ENCODE measurements at regions not wholly inside any gene's neighbourhood (a gene's known extent, or its start where the extent isn't known, plus 50 kb on each side); places are given as distances from the start of the nearest gene placed in this dataset.
"Not testable (repeated sequence)": the region's sequence is repeated elsewhere in the genome, so short reads cannot be mapped to it uniquely, and the experiment has no call there.

DNA sequence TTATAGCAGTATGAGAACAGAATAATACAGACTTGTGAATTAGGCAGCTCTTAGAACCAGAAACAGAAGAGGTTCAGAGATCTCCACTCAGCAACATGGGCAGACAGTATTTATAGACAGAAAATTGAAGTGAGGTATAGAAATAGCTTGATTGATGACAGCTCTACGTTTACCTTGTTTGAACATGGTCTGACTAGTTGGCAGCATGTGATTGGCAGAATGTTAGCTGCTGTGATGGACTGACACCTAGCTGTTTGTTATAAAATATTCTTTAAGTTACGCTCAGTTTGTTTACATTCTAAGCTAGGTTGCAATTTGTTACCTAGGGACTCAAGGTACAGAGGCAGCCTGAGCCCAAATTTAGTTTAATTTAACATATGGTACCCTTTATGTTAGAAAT, 73.7 kb upstream of the TMEM229A start:
- Histone ChIP-seq H3K9ac (ENCODE audit: low read length) (no peak overlapping the region), H3K4me3 (ENCODE audit: low read length) (no peak overlapping the region), H3K36me3 (ENCODE audit: control insufficient read depth, insufficient read depth, low read length, severe bottlenecking) (no peaks in the 10 kb centered on the region), H3K27me3 (replicated peaks; ENCODE audit: control insufficient read depth, insufficient read depth, low read length) (no peaks in the 10 kb centered on the region), H3K4me1 (ENCODE audit: control insufficient read depth, insufficient read depth, low read length) (no peaks in the 10 kb centered on the region), H3K9me3 (ENCODE audit: control insufficient read depth, low read length) (no peaks in the 10 kb centered on the region)
- DNase-seq (ENCODE audit: low read depth), result no peak

GRCh38 chr7:124101173-124101768, 68.4 kb upstream of the TMEM229A start:
- Histone ChIP-seq H3K36me3 (ENCODE audit: control insufficient read depth, insufficient read depth, low read length, severe bottlenecking) (no peaks in the 10 kb centered on the region), H3K4me3 (ENCODE audit: low read length) (no peak overlapping the region), H3K9me3 (ENCODE audit: control insufficient read depth, low read length) (no peaks in the 10 kb centered on the region), H3K27me3 (replicated peaks; ENCODE audit: control insufficient read depth, insufficient read depth, low read length) (no peaks in the 10 kb centered on the region), H3K9ac (ENCODE audit: low read length) (no peak overlapping the region), H3K4me1 (ENCODE audit: control insufficient read depth, insufficient read depth, low read length) (no peaks in the 10 kb centered on the region)
- no peak for DNase-seq (ENCODE audit: low read depth)

DNA sequence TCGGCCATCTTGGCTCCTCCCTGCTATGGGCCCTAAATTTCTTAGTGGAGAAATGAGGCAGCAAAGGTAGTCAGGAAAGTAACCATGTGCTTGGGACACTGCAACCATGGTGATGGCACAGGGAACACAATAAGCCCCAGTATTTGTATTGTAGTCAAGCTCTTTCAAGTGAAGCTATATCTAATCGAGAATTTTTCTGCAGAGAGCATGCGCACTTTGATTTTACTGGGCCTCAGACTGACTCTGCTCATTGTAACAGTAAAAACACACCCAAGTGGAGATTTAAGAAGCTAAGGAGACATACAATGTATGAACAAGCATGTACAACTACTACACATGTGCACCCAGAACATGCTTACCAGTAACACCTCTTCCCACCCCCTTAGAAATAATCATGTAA, 67.3 kb upstream of the TMEM229A start:
- DNase-seq (ENCODE audit: low read depth), result no peak
- Histone ChIP-seq H3K9me3 (ENCODE audit: control insufficient read depth, low read length) (no peaks in the 10 kb centered on the region), H3K4me1 (ENCODE audit: control insufficient read depth, insufficient read depth, low read length) (no peaks in the 10 kb centered on the region), H3K4me3 (ENCODE audit: low read length) (no peak overlapping the region), H3K27me3 (replicated peaks; ENCODE audit: control insufficient read depth, insufficient read depth, low read length) (no peaks in the 10 kb centered on the region), H3K9ac (ENCODE audit: low read length) (no peak overlapping the region), H3K36me3 (ENCODE audit: control insufficient read depth, insufficient read depth, low read length, severe bottlenecking) (no peaks in the 10 kb centered on the region)

GRCh38 chr7:124099585-124099984, 66.7 kb upstream of the TMEM229A start:
- not testable (repeated sequence) for H3K36me3 ChIP-seq (ENCODE audit: control insufficient read depth, insufficient read depth, low read length, severe bottlenecking); H3K4me1 ChIP-seq (ENCODE audit: control insufficient read depth, insufficient read depth, low read length); H3K27me3 ChIP-seq (replicated peaks; ENCODE audit: control insufficient read depth, insufficient read depth, low read length); H3K4me3 ChIP-seq (ENCODE audit: low read length); DNase-seq (ENCODE audit: low read depth); H3K9ac ChIP-seq (ENCODE audit: low read length); H3K9me3 ChIP-seq (ENCODE audit: control insufficient read depth, low read length)

DNA sequence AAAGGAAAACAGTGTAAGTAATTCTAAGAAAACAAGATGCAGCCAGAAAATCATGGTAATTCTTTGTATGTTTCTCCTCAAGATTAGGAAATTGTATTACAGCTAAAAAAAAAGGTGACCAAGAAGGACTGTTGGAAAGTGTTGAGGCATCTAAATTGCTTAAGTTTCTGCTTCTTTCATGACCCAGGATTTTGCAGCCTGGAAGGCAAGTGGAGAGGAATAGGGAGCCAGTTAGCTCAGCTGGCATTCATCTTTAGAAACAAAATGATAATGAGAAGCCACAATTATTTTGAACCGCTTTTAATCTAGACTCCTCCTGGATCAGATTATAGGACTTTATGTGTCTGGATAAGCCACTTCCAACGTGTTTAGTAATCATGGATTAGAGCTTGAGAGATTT, 56.8 kb upstream of the TMEM229A start:
- Histone ChIP-seq H3K36me3 (ENCODE audit: control insufficient read depth, insufficient read depth, low read length, severe bottlenecking) (no peaks in the 10 kb centered on the region), H3K4me1 (ENCODE audit: control insufficient read depth, insufficient read depth, low read length) (no peaks in the 10 kb centered on the region), H3K9me3 (ENCODE audit: control insufficient read depth, low read length) (no peaks in the 10 kb centered on the region), H3K9ac (ENCODE audit: low read length) (no peak overlapping the region), H3K4me3 (ENCODE audit: low read length) (no peak overlapping the region), H3K27me3 (replicated peaks; ENCODE audit: control insufficient read depth, insufficient read depth, low read length) (no peaks in the 10 kb centered on the region)
- no peak for DNase-seq (ENCODE audit: low read depth)

DNA sequence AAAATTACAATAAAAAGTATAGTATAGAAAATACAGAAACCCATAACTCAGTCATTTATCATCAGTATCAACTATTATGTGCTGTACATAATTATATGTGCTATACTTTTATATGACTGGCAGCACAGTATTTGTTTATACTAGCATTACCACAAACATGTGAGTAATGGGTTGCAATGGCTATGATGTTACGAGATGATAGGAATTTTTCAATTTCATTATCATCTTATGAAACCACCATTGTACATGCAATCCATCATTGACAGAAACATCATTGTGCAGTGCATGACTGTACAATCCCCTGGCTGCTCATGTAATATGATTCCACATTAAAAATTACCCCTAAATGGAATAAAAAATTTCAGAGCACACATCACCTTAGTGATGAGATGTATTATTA, 55.7 kb upstream of the TMEM229A start:
- no peaks in the 10 kb centered on the region for H3K9me3 ChIP-seq (ENCODE audit: control insufficient read depth, low read length)
- no peaks in the 10 kb centered on the region for H3K36me3 ChIP-seq (ENCODE audit: control insufficient read depth, insufficient read depth, low read length, severe bottlenecking)
- no peak overlapping the region for H3K4me3 ChIP-seq (ENCODE audit: low read length)
- no peak for DNase-seq (ENCODE audit: low read depth)
- no peak overlapping the region for H3K9ac ChIP-seq (ENCODE audit: low read length)
- H3K4me1 ChIP-seq (ENCODE audit: control insufficient read depth, insufficient read depth, low read length), result no peaks in the 10 kb centered on the region
- no peaks in the 10 kb centered on the region for H3K27me3 ChIP-seq (replicated peaks; ENCODE audit: control insufficient read depth, insufficient read depth, low read length)

DNA sequence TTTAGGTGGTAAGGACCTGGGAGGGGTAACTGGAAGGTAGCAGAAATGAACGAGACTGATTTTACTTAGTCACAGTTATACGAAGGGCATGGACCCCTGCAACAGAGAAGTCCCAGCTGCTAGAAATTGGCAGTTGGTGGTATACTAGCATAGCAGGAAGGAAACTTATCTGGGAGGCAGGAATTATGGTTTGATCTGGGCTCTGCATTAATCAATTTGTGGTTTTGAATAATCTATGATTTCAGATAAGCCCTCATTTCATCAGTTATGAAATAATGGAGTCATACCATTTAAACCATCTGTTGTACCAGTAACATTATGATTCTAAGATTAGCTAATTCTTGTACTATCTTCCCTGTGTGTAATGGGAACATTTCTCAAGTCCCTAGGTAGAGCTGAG, 54.0 kb upstream of the TMEM229A start:
- Histone ChIP-seq H3K36me3 (ENCODE audit: control insufficient read depth, insufficient read depth, low read length, severe bottlenecking) (no peaks in the 10 kb centered on the region), H3K27me3 (replicated peaks; ENCODE audit: control insufficient read depth, insufficient read depth, low read length) (no peaks in the 10 kb centered on the region), H3K4me3 (ENCODE audit: low read length) (no peak overlapping the region), H3K9ac (ENCODE audit: low read length) (no peak overlapping the region), H3K9me3 (ENCODE audit: control insufficient read depth, low read length) (no peaks in the 10 kb centered on the region), H3K4me1 (ENCODE audit: control insufficient read depth, insufficient read depth, low read length) (no peaks in the 10 kb centered on the region)
- DNase-seq (ENCODE audit: low read depth), result no peak

GRCh38 chr7:124085179-124085578, 52.3 kb upstream of the TMEM229A start:
- Histone ChIP-seq H3K27me3 (replicated peaks; ENCODE audit: control insufficient read depth, insufficient read depth, low read length) (no peaks in the 10 kb centered on the region), H3K9me3 (ENCODE audit: control insufficient read depth, low read length) (no peaks in the 10 kb centered on the region), H3K36me3 (ENCODE audit: control insufficient read depth, insufficient read depth, low read length, severe bottlenecking) (no peaks in the 10 kb centered on the region), H3K9ac (ENCODE audit: low read length) (no peak overlapping the region), H3K4me3 (ENCODE audit: low read length) (no peak overlapping the region), H3K4me1 (ENCODE audit: control insufficient read depth, insufficient read depth, low read length) (no peaks in the 10 kb centered on the region)
- DNase-seq (ENCODE audit: low read depth), result no peak

GRCh38 chr7:124084024-124084423, 51.2 kb upstream of the TMEM229A start:
- H3K27me3 ChIP-seq (replicated peaks; ENCODE audit: control insufficient read depth, insufficient read depth, low read length), result no peaks in the 10 kb centered on the region
- H3K4me3 ChIP-seq (ENCODE audit: low read length), result no peak overlapping the region
- no peak overlapping the region for H3K9ac ChIP-seq (ENCODE audit: low read length)
- H3K36me3 ChIP-seq (ENCODE audit: control insufficient read depth, insufficient read depth, low read length, severe bottlenecking), result no peaks in the 10 kb centered on the region
- H3K9me3 ChIP-seq (ENCODE audit: control insufficient read depth, low read length), result no peaks in the 10 kb centered on the region
- no peak for DNase-seq (ENCODE audit: low read depth)
- H3K4me1 ChIP-seq (ENCODE audit: control insufficient read depth, insufficient read depth, low read length), result no peaks in the 10 kb centered on the region
